NCI-H1092 treated with DMSO at 0.1 percent for 48 hours (cell line): ENCODE measurements at regions not wholly inside any gene's neighbourhood (a gene's known extent, or its start where the extent isn't known, plus 50 kb on each side); places are given as distances from the start of the nearest gene placed in this dataset.

Source experiments
- DNase-seq: peaks from one replicate; lab custom pipeline; 2025; lab: John Stamatoyannopoulos, UW

- no peak for DNase-seq
Measured at GRCh38 chr18:29241199-29241598, 1064.3 kb upstream of the CDH2 start.

GRCh38 chr18:29234751-29235150 lies 1057.8 kb upstream of the CDH2 start:
- no peak for DNase-seq

- no peak for DNase-seq
Measured at GRCh38 chr18:29226213-29226612, 1049.3 kb upstream of the CDH2 start.

- no peak for DNase-seq
Measured at GRCh38 chr18:29225351-29225750, 1048.4 kb upstream of the CDH2 start.

- no peak for DNase-seq
Measured at GRCh38 chr18:29218091-29218490, 1041.2 kb upstream of the CDH2 start.

GRCh38 chr18:29217124-29217915 lies 1040.4 kb upstream of the CDH2 start:
- DNase-seq = no peak

- no peak for DNase-seq
Measured at GRCh38 chr18:29198834-29199233, 1021.9 kb upstream of the CDH2 start.

GRCh38 chr18:29196307-29196706 lies 1019.4 kb upstream of the CDH2 start:
- no peak for DNase-seq

- no peak for DNase-seq
Measured at GRCh38 chr18:29191263-29191662, 1014.3 kb upstream of the CDH2 start.

GRCh38 chr18:29188760-29189159 lies 1011.8 kb upstream of the CDH2 start:
- no peak for DNase-seq

GRCh38 chr18:29185801-29186200 lies 1008.9 kb upstream of the CDH2 start:
- DNase-seq = no peak

GRCh38 chr18:29184654-29185053 lies 1007.7 kb upstream of the CDH2 start:
- DNase-seq = no peak

GRCh38 chr18:29181151-29181901 lies 1004.4 kb upstream of the CDH2 start:
- no peak for DNase-seq

GRCh38 chr18:29176681-29177080 lies 999.8 kb upstream of the CDH2 start:
- no peak for DNase-seq

GRCh38 chr18:29174891-29175290 lies 998.0 kb upstream of the CDH2 start:
- no peak for DNase-seq

GRCh38 chr18:29172756-29173067 lies 995.8 kb upstream of the CDH2 start:
- no peak for DNase-seq

GRCh38 chr18:29171892-29172755 lies 995.2 kb upstream of the CDH2 start:
- DNase-seq = no peak

- no peak for DNase-seq
Measured at GRCh38 chr18:29169599-29169998, 992.7 kb upstream of the CDH2 start.

- DNase-seq = no peak
Measured at GRCh38 chr18:29164993-29165599, 988.2 kb upstream of the CDH2 start.

- no peak for DNase-seq
Measured at GRCh38 chr18:29164020-29164706, 987.2 kb upstream of the CDH2 start.

- no peak for DNase-seq
Measured at GRCh38 chr18:29163596-29163995, 986.7 kb upstream of the CDH2 start.

GRCh38 chr18:29161429-29161828 lies 984.5 kb upstream of the CDH2 start:
- no peak for DNase-seq
